ENCODE measurements at regions not wholly inside any gene's neighbourhood (a gene's known extent, or its start where the extent isn't known, plus 50 kb on each side); places are given as distances from the start of the nearest gene placed in this dataset.

- Histone ChIP-seq H3K4me2 (ENCODE audit: insufficient read depth in 1 of 2, low read depth in 2 of 2, low read length in 2 of 2) (no peak overlapping the region), H2BK15ac (ENCODE audit: low read length) (no peak overlapping the region), H3K36me3 (ENCODE audit: control insufficient read depth in 2 of 4, insufficient read depth in 4 of 4, low read length in 3 of 4) (no peaks in the 10 kb centered on the region), H4K8ac (ENCODE audit: extremely low read depth, insufficient read depth, low read length) (no peak overlapping the region), H3K79me1 (ENCODE audit: low read depth, low read length) (no peaks in the 10 kb centered on the region), H4K20me1 (replicated peaks in 1 of 2; ENCODE audit: control insufficient read depth in 1 of 2, insufficient read depth in 2 of 2, low read length in 2 of 2) (no peaks in the 10 kb centered on the region), H2BK12ac (ENCODE audit: low read depth, low read length) (no peak overlapping the region), H2BK5ac (ENCODE audit: low read depth, low read length) (no peak overlapping the region), H3K4ac (replicated peaks; ENCODE audit: insufficient read length, low read depth, low read length) (no peak overlapping the region), H3K27ac (ENCODE audit: low read depth, low read length) (no peak overlapping the region), H3K4me3 (ENCODE audit: extremely low read depth in 1 of 4, insufficient read depth in 2 of 4, low read depth in 3 of 4, low read length in 4 of 4) (no peak overlapping the region), H4K91ac (replicated peaks; ENCODE audit: insufficient read length, low read length) (no peak overlapping the region), H3K23ac (ENCODE audit: insufficient read length) (no peak overlapping the region), H3K9me3 (ENCODE audit: insufficient read depth in 2 of 2, low read depth in 1 of 2, low read length in 1 of 2) (peaks cover 3 to 10% of the 10 kb centered on the region in 2 experiments; a peak in 3 of 4 replicates), H3K56ac (replicated peaks; ENCODE audit: insufficient read length, low read depth, low read length) (no peak overlapping the region), H3K23me2 (ENCODE audit: low read depth, low read length) (no peaks in the 10 kb centered on the region), H4K5ac (ENCODE audit: insufficient read length, low read depth, low read length) (no peak overlapping the region), H2AK5ac (ENCODE audit: low read depth, low read length) (no peak overlapping the region), H2AFZ (ENCODE audit: low read length) (no peak overlapping the region), H3K9ac (replicated peaks in 1 of 4; ENCODE audit: extremely low read depth in 1 of 4, low read depth in 3 of 4, low read length in 3 of 4) (no peak overlapping the region), H3K79me2 (ENCODE audit: control insufficient read depth in 1 of 2, insufficient read depth in 2 of 2, low read length in 2 of 2) (no peaks in the 10 kb centered on the region), H2BK120ac (replicated peaks; ENCODE audit: low read depth, low read length) (no peak overlapping the region), H3K14ac (ENCODE audit: insufficient read length) (no peak overlapping the region), H3K18ac (ENCODE audit: extremely low read depth, low read length) (no peak overlapping the region), H2BK20ac (ENCODE audit: low read length) (no peak overlapping the region), H3K27me3 (replicated peaks in 1 of 4; ENCODE audit: control insufficient read depth in 3 of 4, extremely low read depth in 1 of 4, insufficient read depth in 3 of 4, low read length in 3 of 4) (no peaks in the 10 kb centered on the region), H3K4me1 (replicated peaks in 1 of 4; ENCODE audit: control insufficient read depth in 3 of 4, insufficient read depth in 4 of 4, low read length in 3 of 4) (no peaks in the 10 kb centered on the region; a peak in 1 of 7 replicates)
- DNase-seq (ENCODE audit: low read depth in 1 of 2, low spot score in 2 of 2) (no peak), FAIRE-seq (no peak)
- POLR2A ChIA-PET (ENCODE audit: partially characterized antibody), result no interaction called here
- CTCF ChIA-PET (ENCODE audit: partially characterized antibody), result interaction anchor here (1.4 kb wide), 1 partner anchor 529 kb away, joined by 3 read pairs; no protein-coding TSS in a partner anchor
- TF ChIP-seq CBX8 (IDR thresholded peaks at IDR 0.05; ENCODE audit: borderline replicate concordance, low read depth, low read length) (no peak), SP1 (IDR thresholded peaks at IDR 0.05; ENCODE audit: low read depth, low read length) (no peak), SP2 (IDR thresholded peaks at IDR 0.05; ENCODE audit: low read length) (no peak), ATF3 (IDR thresholded peaks at IDR 0.05; ENCODE audit: insufficient read depth, low read depth, low read length) (no peak), TEAD4 (IDR thresholded peaks at IDR 0.05; ENCODE audit: low read depth, low read length) (no peak), BRCA1 (IDR thresholded peaks at IDR 0.05; ENCODE audit: low read depth, low read length) (no peak), SAP30 (IDR thresholded peaks at IDR 0.05; ENCODE audit: insufficient read depth, insufficient replicate concordance, low read length) (no peak), SIRT6 (IDR thresholded peaks at IDR 0.05; ENCODE audit: low read length) (no peak), RAD21 (IDR thresholded peaks at IDR 0.05 in 1 of 2, conservative IDR thresholded peaks at IDR 0.05 in 1 of 2; ENCODE audit: low read depth in 2 of 2, low read length in 2 of 2) (no peak), SUZ12 (IDR thresholded peaks at IDR 0.05; ENCODE audit: low read length) (no peak), EGR1 (IDR thresholded peaks at IDR 0.05; ENCODE audit: borderline replicate concordance, low read depth, low read length) (no peak), KDM4A (IDR thresholded peaks at IDR 0.05; ENCODE audit: low read depth, low read length, severe bottlenecking) (no peak), SRF (IDR thresholded peaks at IDR 0.05; ENCODE audit: low read depth, low read length) (no peak), CTBP2 (IDR thresholded peaks at IDR 0.05; ENCODE audit: borderline replicate concordance, insufficient read depth, insufficient read length, low read length) (no peak), FOSL1 (IDR thresholded peaks at IDR 0.05; ENCODE audit: insufficient read depth, low read depth, low read length) (no peak)
Measured at GRCh38 chr5:15991586-15991985, 188.0 kb downstream of the MARCHF11 start.

All from H1 (cell line).